ENCODE measurements at regions not wholly inside any gene's neighbourhood (a gene's known extent, or its start where the extent isn't known, plus 50 kb on each side); places are given as distances from the start of the nearest gene placed in this dataset.
"Not testable (repeated sequence)": the region's sequence is repeated elsewhere in the genome, so short reads cannot be mapped to it uniquely, and the experiment has no call there.

DNA sequence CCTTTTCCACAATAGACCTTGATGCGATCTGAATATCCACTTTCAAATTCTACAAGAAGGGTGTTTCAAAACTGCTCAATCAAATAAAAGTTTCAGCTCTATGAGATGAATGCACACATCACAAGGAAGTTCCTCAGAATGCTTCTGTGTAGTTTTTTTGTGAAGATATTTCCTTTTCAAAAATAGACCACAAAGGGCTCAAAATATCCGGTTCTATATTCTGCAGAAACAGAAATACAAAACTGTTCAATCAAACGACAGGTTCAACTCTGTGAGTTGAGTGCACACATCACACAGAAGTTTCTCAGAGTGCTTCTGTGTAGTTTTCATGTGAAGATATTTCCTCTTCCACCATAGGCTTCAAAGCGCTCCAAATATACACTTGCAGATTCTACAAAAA, 293.9 kb upstream of the DEFB115 start:
- TF ChIP-seq, protein P1, sequence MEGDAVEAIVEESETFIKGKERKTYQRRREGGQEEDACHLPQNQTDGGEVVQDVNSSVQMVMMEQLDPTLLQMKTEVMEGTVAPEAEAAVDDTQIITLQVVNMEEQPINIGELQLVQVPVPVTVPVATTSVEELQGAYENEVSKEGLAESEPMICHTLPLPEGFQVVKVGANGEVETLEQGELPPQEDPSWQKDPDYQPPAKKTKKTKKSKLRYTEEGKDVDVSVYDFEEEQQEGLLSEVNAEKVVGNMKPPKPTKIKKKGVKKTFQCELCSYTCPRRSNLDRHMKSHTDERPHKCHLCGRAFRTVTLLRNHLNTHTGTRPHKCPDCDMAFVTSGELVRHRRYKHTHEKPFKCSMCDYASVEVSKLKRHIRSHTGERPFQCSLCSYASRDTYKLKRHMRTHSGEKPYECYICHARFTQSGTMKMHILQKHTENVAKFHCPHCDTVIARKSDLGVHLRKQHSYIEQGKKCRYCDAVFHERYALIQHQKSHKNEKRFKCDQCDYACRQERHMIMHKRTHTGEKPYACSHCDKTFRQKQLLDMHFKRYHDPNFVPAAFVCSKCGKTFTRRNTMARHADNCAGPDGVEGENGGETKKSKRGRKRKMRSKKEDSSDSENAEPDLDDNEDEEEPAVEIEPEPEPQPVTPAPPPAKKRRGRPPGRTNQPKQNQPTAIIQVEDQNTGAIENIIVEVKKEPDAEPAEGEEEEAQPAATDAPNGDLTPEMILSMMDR (IDR thresholded peaks at IDR 0.05; ENCODE audit: unreplicated experiment), result no peak
- Mint-ChIP-seq H3K36me3 (ENCODE audit: insufficient read depth) (no peaks in the 10 kb centered on the region), H3K4me1 (ENCODE audit: low read depth) (no peaks in the 10 kb centered on the region), H3K9me3 (ENCODE audit: low read depth) (peaks cover 29% of the 10 kb centered on the region), H3K27ac (no peak overlapping the region), H3K4me3 (ENCODE audit: low read depth) (no peak overlapping the region), H3K27me3 (no peaks in the 10 kb centered on the region)
- no peak for DNase-seq (ENCODE audit: low spot score, unreplicated experiment)

DNA sequence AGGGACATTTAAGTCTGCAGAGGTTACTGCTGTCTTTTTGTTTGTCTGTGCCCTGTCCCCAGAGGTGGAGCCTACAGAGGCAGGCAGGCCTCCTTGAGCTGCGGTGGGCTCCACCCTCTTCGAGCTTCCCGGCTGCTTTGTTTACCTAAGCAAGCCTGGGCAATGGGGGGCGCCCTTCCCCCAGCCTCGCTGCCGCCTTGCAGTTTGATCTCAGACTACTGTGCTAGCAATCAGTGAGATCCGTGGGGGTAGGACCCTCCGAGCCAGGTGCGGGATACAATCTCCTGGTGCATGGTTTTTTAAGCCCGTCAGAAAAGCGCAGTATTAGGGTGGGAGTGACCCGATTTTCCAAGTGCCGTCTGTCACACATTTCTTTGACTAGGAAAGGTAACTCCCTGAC, 281.6 kb upstream of the DEFB115 start:
- H3K9me3 Mint-ChIP-seq (ENCODE audit: low read depth), result peaks cover 76% of the 10 kb centered on the region
- not testable (repeated sequence) for H3K4me1 Mint-ChIP-seq (ENCODE audit: low read depth); H3K4me3 Mint-ChIP-seq (ENCODE audit: low read depth); DNase-seq (ENCODE audit: low spot score, unreplicated experiment); H3K36me3 Mint-ChIP-seq (ENCODE audit: insufficient read depth); H3K27me3 Mint-ChIP-seq; H3K27ac Mint-ChIP-seq

DNA sequence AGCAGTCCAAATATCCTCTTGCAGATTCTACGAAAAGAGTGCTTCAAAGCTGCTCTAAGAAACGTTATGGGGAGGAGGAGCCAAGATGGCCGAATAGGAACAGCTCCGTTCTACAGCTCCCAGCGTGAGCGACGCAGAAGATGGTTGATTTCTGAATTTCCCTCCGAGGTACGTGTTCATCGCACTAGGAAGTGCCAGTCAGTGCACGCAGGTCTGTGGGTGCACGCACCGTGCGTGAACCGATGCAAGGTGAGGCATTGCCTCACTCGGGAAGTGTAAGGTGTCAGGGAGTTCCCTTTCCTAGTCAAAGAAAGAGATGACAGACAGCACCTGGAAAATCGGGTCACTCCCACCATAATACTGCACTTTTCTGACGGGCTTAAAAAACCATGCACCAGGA, 272.1 kb upstream of the DEFB115 start:
- H3K27me3 Mint-ChIP-seq, result no peaks in the 10 kb centered on the region
- H3K4me1 Mint-ChIP-seq (ENCODE audit: low read depth), result no peaks in the 10 kb centered on the region
- TF ChIP-seq, protein P1 (IDR thresholded peaks at IDR 0.05; ENCODE audit: unreplicated experiment), result no peak
- DNase-seq (ENCODE audit: low spot score, unreplicated experiment), result no peak
- H3K36me3 Mint-ChIP-seq (ENCODE audit: insufficient read depth), result peaks cover 8% of the 10 kb centered on the region
- no peak overlapping the region for H3K27ac Mint-ChIP-seq
- no peak overlapping the region for H3K4me3 Mint-ChIP-seq (ENCODE audit: low read depth)
- peaks cover 72% of the 10 kb centered on the region for H3K9me3 Mint-ChIP-seq (ENCODE audit: low read depth)
